ENCODE measurements at regions not wholly inside any gene's neighbourhood (a gene's known extent, or its start where the extent isn't known, plus 50 kb on each side); places are given as distances from the start of the nearest gene placed in this dataset.

GRCh38 chr2:125535089-125535488, 1120.9 kb upstream of the GYPC start:
- DNase-seq, result no peak

- no peak for DNase-seq
These were observed 1111.9 kb upstream of the GYPC start for GRCh38 chr2:125543968-125544514.

- DNase-seq, result no peak
These were observed 1102.2 kb upstream of the GYPC start for GRCh38 chr2:125553768-125554167.

- DNase-seq, result no peak
These were observed 1101.0 kb upstream of the GYPC start for GRCh38 chr2:125554956-125555355.

GRCh38 chr2:125559186-125559585, 1096.8 kb upstream of the GYPC start:
- no peak for DNase-seq

- DNase-seq, result no peak
These were observed 1095.1 kb upstream of the GYPC start for GRCh38 chr2:125560855-125561254.

GRCh38 chr2:125561302-125561701, 1094.7 kb upstream of the GYPC start:
- no peak for DNase-seq

GRCh38 chr2:125562924-125563323, 1093.0 kb upstream of the GYPC start:
- DNase-seq, result no peak

- DNase-seq, result no peak
These were observed 1091.5 kb upstream of the GYPC start for GRCh38 chr2:125564471-125564870.

- no peak for DNase-seq
These were observed 1089.5 kb upstream of the GYPC start for GRCh38 chr2:125566422-125566821.

- DNase-seq, result no peak
These were observed 1088.9 kb upstream of the GYPC start for GRCh38 chr2:125567100-125567499.

GRCh38 chr2:125572660-125573059, 1083.3 kb upstream of the GYPC start:
- DNase-seq, result no peak

GRCh38 chr2:125573432-125573831, 1082.5 kb upstream of the GYPC start:
- DNase-seq, result no peak

- no peak for DNase-seq
These were observed 1079.4 kb upstream of the GYPC start for GRCh38 chr2:125576558-125576957.

- no peak for DNase-seq
These were observed 1074.4 kb upstream of the GYPC start for GRCh38 chr2:125581557-125581956.

GRCh38 chr2:125582516-125582915, 1073.4 kb upstream of the GYPC start:
- no peak for DNase-seq

GRCh38 chr2:125584732-125585131, 1071.2 kb upstream of the GYPC start:
- no peak for DNase-seq

GRCh38 chr2:125588780-125589179, 1067.2 kb upstream of the GYPC start:
- DNase-seq, result no peak

GRCh38 chr2:125591954-125592353, 1064.0 kb upstream of the GYPC start:
- DNase-seq, result no peak

GRCh38 chr2:125593036-125593435, 1062.9 kb upstream of the GYPC start:
- no peak for DNase-seq

- DNase-seq, result no peak
These were observed 1059.3 kb upstream of the GYPC start for GRCh38 chr2:125596612-125597011.

GRCh38 chr2:125615438-125615837, 1040.5 kb upstream of the GYPC start:
- DNase-seq, result no peak

GRCh38 chr2:125630377-125630776, 1025.6 kb upstream of the GYPC start:
- DNase-seq, result no peak

GRCh38 chr2:125634662-125635061, 1021.3 kb upstream of the GYPC start:
- no peak for DNase-seq

GRCh38 chr2:125638345-125638744, 1017.6 kb upstream of the GYPC start:
- DNase-seq, result no peak

- no peak for DNase-seq
These were observed 1013.9 kb upstream of the GYPC start for GRCh38 chr2:125642032-125642431.
